Left lung (tissue), 4 donors: ENCODE measurements at regions not wholly inside any gene's neighbourhood (a gene's known extent, or its start where the extent isn't known, plus 50 kb on each side); places are given as distances from the start of the nearest gene placed in this dataset.

Experiments used
- ATAC-seq: fragments of 200-7000 bp; cut with Tn5 transposase; one replicate; pipeline ENCODE4 v1.9.1; 2020; ENCODE audit warnings: moderate library complexity
- DNase-seq, 4 donors: peaks; one replicate each; pipeline ENCODE4 v3.0.0-alpha.2; 2013 to 2020
- H3K27ac ChIP-seq, 2 donors: fragments of 200-600 bp; sonication (generic) in 1 of 2; one replicate each; pipeline versions ENCODE4 v1.5.0 to v1.8.0; 2020 to 2021
- H3K27me3 ChIP-seq, 2 donors: fragments of 200-600 bp; sonication (generic) in 1 of 2; one replicate each; pipeline versions ENCODE4 v1.5.0 to v1.8.0; 2020 to 2021
- H3K36me3 ChIP-seq, 2 donors: fragments of 200-600 bp; sonication (generic) in 1 of 2; one replicate each; pipeline versions ENCODE4 v1.5.0 to v1.8.0; 2020 to 2021
- H3K4me1 ChIP-seq, 2 donors: fragments of 200-600 bp; one replicate each; pipeline ENCODE4 v1.8.0; 2021
- H3K4me3 ChIP-seq, 2 donors: fragments of 200-600 bp; sonication (generic) in 1 of 2; one replicate each; pipeline versions ENCODE4 v1.5.0 to v1.8.0; 2020 to 2021; ENCODE audit warnings: mild to moderate bottlenecking in 1 of 2
- H3K9me3 ChIP-seq, 2 donors: fragments of 200-600 bp; sonication (generic) in 1 of 2; one replicate each; pipeline versions ENCODE4 v1.5.0 to v1.8.0; 2020 to 2021
- CTCF ChIP-seq, 2 donors: fragments of 200-600 bp; sonication (generic) in 1 of 2; IDR thresholded peaks; one replicate each; pipeline versions ENCODE4 v1.5.0 to v1.8.0; 2021; ENCODE audit warnings: antibody characterized with exemption in 2 of 2
- intact Hi-C, 2 donors: fragments of 100-400 bp; cut with DNase I; formaldehyde crosslinking; loops; one replicate each; pipeline versions ENCODE4 v1.11.2 to v1.14.2; 2022
- donor health status: DM: no; HTN: yes; CAD: no.
- donor health status: DM: no; HTN: no; CAD: no.

- Histone ChIP-seq H3K27me3 (no peaks in the 10 kb centered on the region), H3K4me3 (no peak overlapping the region), H3K27ac (no peak overlapping the region), H3K9me3 (no peaks in the 10 kb centered on the region), H3K36me3 (no peaks in the 10 kb centered on the region), H3K4me1 (no peaks in the 10 kb centered on the region)
- no peak for DNase-seq
- ATAC-seq: no peak
- intact Hi-C loops: loop anchor here in 1 of 2 donors (10.0 kb wide), 1 partner anchor 103 kb away; no protein-coding TSS in a partner anchor
- no peak for TF ChIP-seq CTCF (IDR thresholded peaks at IDR 0.05)
Measured at GRCh38 chr15:94097552-94097951, 133.8 kb upstream of the MCTP2 start.

GRCh38 chr15:94094310-94094709 lies 137.1 kb upstream of the MCTP2 start:
- DNase-seq (no peak), ATAC-seq (no peak)
- intact Hi-C loops: loop anchor here in 1 of 2 donors (10.0 kb wide), 1 partner anchor 100 kb away; no protein-coding TSS in a partner anchor
- H3K36me3 ChIP-seq: no peaks in the 10 kb centered on the region
- no peaks in the 10 kb centered on the region for H3K27me3 ChIP-seq
- H3K27ac ChIP-seq: no peak overlapping the region
- TF ChIP-seq CTCF (IDR thresholded peaks at IDR 0.05): no peak
- H3K4me3 ChIP-seq: no peak overlapping the region
- no peaks in the 10 kb centered on the region for H3K4me1 ChIP-seq
- no peaks in the 10 kb centered on the region for H3K9me3 ChIP-seq

DNA sequence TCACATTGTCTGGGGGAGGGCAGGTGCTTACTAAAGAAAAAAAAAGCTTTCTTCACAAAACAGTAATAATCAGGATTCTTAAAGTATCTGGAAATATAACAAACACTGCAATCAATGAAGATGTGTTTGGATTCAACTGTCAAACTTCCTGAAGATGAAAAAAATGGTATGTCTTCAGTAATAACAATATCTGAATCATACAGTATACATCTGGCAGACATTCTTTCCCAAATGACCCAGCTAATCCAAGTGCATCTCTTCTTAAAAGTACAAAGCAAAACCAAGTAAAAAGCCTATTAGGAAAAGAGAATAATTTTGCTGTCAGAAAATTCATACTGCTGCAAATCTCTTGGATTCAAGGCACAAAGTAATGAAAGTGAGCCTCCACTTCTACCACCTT lies 145.0 kb upstream of the MCTP2 start:
- Histone ChIP-seq H3K9me3 (no peaks in the 10 kb centered on the region), H3K4me1 (no peaks in the 10 kb centered on the region), H3K4me3 (no peak overlapping the region), H3K27me3 (no peaks in the 10 kb centered on the region), H3K36me3 (no peaks in the 10 kb centered on the region), H3K27ac (no peak overlapping the region)
- intact Hi-C loops: no loop called here
- no peak for ATAC-seq
- TF ChIP-seq CTCF (IDR thresholded peaks at IDR 0.05): no peak
- no peak for DNase-seq

DNA sequence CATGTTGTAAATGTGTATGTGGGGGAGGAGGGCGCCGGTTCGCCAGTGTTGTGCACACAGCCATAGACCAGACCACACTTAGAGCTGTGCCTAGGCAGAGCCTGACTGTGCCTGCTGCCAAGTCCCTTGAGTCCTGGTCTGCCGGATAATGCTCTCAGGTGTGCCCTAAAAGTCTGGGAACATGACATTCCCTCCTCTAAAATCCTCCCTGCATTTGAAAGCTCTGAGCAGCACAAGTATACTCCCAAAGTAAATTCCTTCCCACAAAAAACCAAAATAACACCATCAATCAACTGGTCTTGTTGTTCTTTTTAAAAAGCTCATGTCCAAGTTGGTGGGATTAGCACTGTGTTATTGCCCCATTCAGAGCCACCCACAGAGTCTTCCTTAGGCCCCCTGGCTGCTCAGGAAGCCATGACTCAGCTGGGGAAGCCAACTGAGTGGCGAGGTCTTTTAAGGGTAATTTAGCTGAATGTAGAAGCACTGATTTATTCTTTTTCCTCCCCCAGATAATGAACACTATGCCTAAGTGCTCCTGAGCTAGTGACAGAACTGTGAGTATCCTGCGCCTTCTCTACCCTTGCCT lies 147.8 kb upstream of the MCTP2 start:
- H3K27ac ChIP-seq: no peak overlapping the region
- no peaks in the 10 kb centered on the region for H3K4me1 ChIP-seq
- H3K36me3 ChIP-seq: no peaks in the 10 kb centered on the region
- no peaks in the 10 kb centered on the region for H3K27me3 ChIP-seq
- DNase-seq: no peak
- H3K9me3 ChIP-seq: no peaks in the 10 kb centered on the region
- ATAC-seq: peak; percentile 33
- TF ChIP-seq CTCF (IDR thresholded peaks at IDR 0.05): no peak
- H3K4me3 ChIP-seq: no peak overlapping the region
- intact Hi-C loops: no loop called here

DNA sequence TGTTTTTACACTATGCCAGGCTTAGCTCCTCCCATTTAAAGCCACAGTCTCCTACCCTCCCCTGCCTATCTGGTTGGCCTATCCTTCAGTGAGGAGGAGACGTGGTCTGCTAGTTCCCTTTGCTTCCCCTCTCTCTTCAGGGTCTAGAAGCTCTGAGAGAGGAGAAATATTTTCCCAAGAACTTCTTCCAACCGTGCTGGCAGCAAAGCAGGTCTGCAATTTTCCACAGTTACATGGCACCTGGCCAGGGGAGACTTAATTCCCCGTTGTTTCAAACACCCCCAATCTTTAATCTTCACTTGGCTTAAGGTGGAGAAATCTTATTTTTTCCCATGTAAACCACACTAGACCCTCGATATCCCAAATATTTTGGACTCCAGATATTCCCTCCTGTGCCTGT lies 149.5 kb upstream of the MCTP2 start:
- Histone ChIP-seq H3K4me3 (no peak overlapping the region), H3K9me3 (no peaks in the 10 kb centered on the region), H3K27me3 (no peaks in the 10 kb centered on the region), H3K36me3 (no peaks in the 10 kb centered on the region), H3K4me1 (no peaks in the 10 kb centered on the region), H3K27ac (no peak overlapping the region)
- ATAC-seq: no peak
- no peak for DNase-seq
- no peak for TF ChIP-seq CTCF (IDR thresholded peaks at IDR 0.05)
- intact Hi-C loops: no loop called here
